COLO829 (cell line): ENCODE measurements at regions not wholly inside any gene's neighbourhood (a gene's known extent, or its start where the extent isn't known, plus 50 kb on each side); places are given as distances from the start of the nearest gene placed in this dataset.

Experiments
- DNase-seq: peaks from one replicate; pipeline ENCODE4 v3.0.0; 2012; ENCODE audit warnings: low spot score

GRCh38 chr20:60430516-60431001, 472.3 kb downstream of the CDH26 start:
- DNase-seq = no peak

GRCh38 chr20:60431349-60431748, 473.1 kb downstream of the CDH26 start:
- DNase-seq = no peak

GRCh38 chr20:60437418-60437817, 479.2 kb downstream of the CDH26 start:
- DNase-seq = no peak

GRCh38 chr20:60446267-60447111, 488.3 kb downstream of the CDH26 start:
- DNase-seq = no peak

GRCh38 chr20:60447703-60448102, 489.5 kb downstream of the CDH26 start:
- peak; percentile 14 for DNase-seq

- DNase-seq = peak; percentile 19
Measured at GRCh38 chr20:60453388-60454246, 495.4 kb downstream of the CDH26 start.

GRCh38 chr20:60454491-60454890, 496.3 kb downstream of the CDH26 start:
- DNase-seq = no peak

- no peak for DNase-seq
Measured at GRCh38 chr20:60455272-60455671, 497.0 kb downstream of the CDH26 start.

- no peak for DNase-seq
Measured at GRCh38 chr20:60459212-60459611, 501.0 kb downstream of the CDH26 start.

GRCh38 chr20:60461993-60462392, 503.8 kb downstream of the CDH26 start:
- DNase-seq = no peak

GRCh38 chr20:60463798-60464197, 505.6 kb downstream of the CDH26 start:
- no peak for DNase-seq

GRCh38 chr20:60465439-60465838, 507.2 kb downstream of the CDH26 start:
- no peak for DNase-seq

- DNase-seq = no peak
Measured at GRCh38 chr20:60465993-60466686, 507.9 kb downstream of the CDH26 start.

- DNase-seq = no peak
Measured at GRCh38 chr20:60466687-60467022, 508.4 kb downstream of the CDH26 start.

- DNase-seq = no peak
Measured at GRCh38 chr20:60467078-60467477, 508.9 kb downstream of the CDH26 start.

- no peak for DNase-seq
Measured at GRCh38 chr20:60467771-60468170, 509.5 kb downstream of the CDH26 start.

- DNase-seq = no peak
Measured at GRCh38 chr20:60469829-60470228, 511.6 kb downstream of the CDH26 start.

- DNase-seq = no peak
Measured at GRCh38 chr20:60470366-60470765, 512.1 kb downstream of the CDH26 start.

- DNase-seq = no peak
Measured at GRCh38 chr20:60473211-60473610, 515.0 kb downstream of the CDH26 start.

- DNase-seq = no peak
Measured at GRCh38 chr20:60474385-60474910, 516.2 kb downstream of the CDH26 start.

- DNase-seq = no peak
Measured at GRCh38 chr20:60476045-60476444, 517.8 kb downstream of the CDH26 start.

- no peak for DNase-seq
Measured at GRCh38 chr20:60477958-60478357, 519.7 kb downstream of the CDH26 start.
